Occipital lobe (tissue), 1 donor: ENCODE measurements at regions not wholly inside any gene's neighbourhood (a gene's known extent, or its start where the extent isn't known, plus 50 kb on each side); places are given as distances from the start of the nearest gene placed in this dataset.
"Not testable (repeated sequence)": the region's sequence is repeated elsewhere in the genome, so short reads cannot be mapped to it uniquely, and the experiment has no call there.

Source experiments
- DNase-seq: peaks from one replicate; lab custom pipeline; 2025; lab: John Stamatoyannopoulos, UW

DNA sequence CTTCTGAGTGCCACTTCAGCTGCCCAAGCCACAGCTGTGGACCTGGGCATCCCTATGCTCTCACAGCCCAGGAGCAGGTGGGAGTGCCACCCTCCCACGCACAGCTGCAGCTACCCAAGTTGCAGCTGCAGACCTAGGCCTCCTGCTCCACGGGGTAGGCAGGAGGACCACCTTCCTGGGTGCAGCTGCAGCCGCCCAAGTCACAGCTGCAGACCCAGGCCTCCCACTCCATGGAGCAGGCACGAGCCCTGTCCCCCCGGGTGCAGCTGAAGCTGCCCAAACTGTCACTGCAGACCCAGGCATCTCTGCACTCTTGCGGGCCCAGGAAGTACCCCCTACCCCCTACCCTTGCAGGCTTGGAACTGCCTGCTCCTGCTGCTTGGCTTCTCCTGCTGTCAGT, 260.2 kb downstream of the XPNPEP1 start:
- no peak for DNase-seq

DNA sequence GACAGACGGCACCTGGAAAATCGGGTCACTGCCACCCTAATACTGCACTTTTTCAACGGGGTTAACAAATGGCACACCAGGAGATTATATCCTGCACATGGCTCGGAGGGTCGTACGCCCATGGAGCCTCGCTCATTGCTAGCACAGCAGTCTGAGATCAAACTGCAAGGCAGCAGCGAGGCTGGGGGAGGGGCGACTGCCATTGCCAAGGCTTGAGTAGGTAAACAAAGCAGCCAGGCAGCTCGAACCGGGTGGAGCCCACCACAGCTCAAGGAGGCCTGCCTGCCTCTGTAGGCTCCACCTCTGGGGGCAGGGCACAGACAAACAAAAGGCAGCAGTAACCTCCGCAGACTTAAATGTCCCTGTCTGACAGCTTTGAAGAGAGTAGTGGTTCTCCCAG, 270.7 kb downstream of the XPNPEP1 start:
- DNase-seq, result not testable (repeated sequence)

GRCh38 chr10:109650228-109650627, 273.1 kb downstream of the XPNPEP1 start:
- DNase-seq, result no peak

DNA sequence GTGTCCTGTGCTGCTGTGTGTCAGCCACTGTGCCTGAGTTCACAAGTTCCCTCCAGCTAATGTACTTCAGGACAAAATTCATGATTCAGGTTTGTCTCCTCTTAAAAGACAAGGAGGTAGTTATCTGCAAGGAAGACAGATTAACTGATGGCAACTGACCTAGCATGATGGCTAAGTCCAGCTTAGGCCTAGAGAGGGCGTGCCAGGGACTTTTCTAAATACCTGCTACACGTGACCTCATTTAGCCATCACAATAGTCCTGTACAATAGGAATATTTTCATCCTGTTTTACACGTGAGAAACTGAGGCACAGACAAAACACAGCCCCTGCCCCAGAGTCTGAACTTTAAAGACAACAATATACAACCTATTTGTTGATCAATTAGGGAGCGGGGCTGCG, 275.7 kb downstream of the XPNPEP1 start:
- no peak for DNase-seq

GRCh38 chr10:109633846-109634245, 289.5 kb downstream of the XPNPEP1 start:
- DNase-seq, result no peak

DNA sequence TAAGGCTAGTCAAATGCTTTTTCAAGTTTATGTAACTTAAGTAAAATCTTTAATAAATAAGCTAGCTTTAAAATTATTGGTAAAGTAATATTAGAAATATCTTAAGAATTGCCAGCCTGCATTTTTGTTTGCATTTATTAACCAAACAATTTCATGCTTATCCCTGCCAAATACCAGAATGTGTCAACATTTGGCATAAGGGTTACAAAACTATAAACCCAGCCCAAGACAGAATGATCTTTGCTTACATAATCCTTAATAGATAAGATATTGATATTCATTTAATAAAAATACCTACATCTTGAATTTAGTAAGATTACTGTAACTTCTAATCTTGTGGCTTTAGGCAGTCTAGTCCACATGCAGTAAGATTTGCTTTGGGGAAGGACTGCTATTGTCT, 290.3 kb downstream of the XPNPEP1 start:
- not testable (repeated sequence) for DNase-seq

DNA sequence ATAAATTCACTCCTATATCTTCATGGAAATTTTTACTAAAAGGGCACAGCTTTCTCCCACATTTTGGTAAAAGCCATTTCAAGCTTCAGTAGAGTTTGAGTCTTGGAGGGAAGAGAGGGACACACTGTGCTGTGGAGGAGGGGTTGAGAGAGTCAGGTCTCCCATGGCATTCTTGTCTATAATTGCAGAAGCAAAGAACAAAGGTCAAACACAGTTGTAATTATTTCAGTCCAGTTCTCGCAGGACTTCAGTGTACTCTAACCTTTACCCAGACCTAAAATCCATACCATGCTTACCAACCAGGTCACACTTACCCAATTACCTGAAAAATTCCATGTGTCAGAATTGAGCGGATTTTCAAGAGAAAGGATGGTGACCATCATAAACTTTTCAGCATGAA, 298.4 kb downstream of the XPNPEP1 start:
- DNase-seq, result no peak

DNA sequence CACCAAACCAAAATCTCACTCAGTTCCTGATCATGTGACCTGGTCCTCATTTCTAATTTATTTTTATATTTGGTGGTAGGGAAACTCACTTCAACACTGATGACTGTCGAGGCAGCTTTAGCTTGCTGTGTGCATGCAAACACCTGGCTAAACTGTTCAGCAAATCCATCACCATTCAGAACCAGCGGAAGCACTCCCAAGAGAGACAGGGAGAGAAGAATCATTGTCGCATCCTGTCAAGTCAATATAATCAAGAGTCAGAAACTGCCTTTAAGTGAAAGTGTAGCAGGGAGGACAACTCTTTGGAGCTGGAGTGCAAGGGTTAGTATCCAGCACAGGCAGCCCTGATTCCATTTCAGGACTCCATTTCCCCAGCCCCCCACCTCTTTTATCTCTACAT, 300.7 kb downstream of the XPNPEP1 start:
- DNase-seq, result no peak

DNA sequence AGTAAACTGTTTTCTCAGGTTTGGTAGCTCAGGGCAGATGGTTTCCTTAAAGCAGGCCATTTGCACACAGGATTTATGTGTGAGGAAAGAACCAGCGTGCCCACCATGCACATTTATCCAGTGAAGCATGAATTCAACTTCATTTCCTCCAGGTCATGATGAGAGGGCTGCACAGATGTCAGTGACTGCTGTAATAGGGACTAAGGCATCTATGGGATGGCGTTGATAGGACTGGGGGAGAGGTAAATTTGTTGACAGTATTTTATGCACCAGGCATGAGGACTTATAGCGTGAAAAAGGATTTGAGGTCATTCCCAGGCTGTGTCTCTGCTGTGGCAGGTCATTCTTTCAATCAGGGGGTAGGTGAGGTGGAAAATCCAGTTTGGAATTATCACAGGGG, 302.9 kb downstream of the XPNPEP1 start:
- DNase-seq, result no peak

DNA sequence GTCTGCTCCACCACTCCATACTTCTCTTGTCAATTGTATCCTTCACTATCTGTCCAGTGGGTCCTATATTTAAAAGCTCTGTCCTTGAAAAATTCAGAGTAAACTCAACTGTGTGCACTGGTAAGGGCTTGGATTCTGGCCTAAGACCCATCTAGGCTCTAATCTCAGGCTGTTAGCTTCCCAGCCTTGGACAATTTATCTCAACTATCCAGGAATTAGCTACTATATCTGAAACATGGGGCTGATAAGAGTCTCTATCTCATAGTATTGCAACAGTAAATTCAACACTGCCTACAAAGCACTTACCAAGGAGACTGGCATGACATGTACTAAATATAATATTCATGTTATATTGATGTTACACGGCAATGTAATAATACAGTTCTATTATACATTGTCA, 303.4 kb downstream of the XPNPEP1 start:
- no peak for DNase-seq

GRCh38 chr10:109618748-109619147, 304.6 kb downstream of the XPNPEP1 start:
- DNase-seq, result no peak

DNA sequence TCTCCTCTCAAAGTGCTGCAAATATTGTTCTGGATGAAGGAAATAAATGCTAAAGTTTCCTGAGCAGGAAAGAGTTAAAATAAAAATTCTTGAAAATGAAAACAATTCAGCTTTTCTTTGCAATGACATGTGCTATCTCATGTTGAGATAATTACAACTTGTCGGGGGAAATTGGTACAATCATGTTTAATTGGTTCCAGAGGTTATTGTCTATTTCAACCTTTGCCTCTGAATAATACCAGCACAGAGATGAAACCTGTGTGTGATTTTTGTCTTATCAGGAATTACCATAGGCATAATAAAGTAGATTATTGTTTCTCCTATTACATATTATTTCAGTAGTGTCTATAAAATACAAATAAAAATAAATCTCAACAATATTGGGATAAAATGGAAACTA, 305.0 kb downstream of the XPNPEP1 start:
- no peak for DNase-seq

DNA sequence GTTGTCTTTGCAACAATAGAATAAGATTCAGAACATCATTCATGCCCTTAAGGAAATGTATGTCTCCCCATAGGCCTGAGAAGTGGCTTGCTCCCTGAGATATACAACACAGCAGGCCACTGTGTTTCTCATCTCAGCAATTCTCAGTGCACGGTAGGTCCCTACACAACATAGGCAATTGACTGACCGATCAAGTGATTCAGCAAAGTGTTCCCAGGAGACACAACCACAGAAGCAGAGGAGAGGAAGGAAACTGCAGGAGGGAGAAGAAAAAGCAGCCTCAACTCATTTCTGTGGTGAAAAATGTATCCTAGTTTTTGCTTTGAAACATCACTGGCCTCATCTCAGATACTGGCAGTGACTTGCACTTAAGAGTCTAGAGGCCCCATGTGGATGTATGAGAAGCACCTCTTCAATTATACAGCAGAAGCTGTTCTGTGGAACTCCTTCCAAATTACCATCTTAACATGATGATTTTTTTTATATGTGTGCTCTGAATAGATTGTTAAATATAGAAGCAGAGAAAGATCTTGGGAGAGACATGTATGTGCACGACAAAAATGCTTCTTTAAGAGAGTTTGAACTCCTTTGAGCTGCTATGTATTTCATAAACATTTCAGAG, 306.8 kb downstream of the XPNPEP1 start:
- no peak for DNase-seq

GRCh38 chr10:109595356-109595755, 328.0 kb downstream of the XPNPEP1 start:
- not testable (repeated sequence) for DNase-seq

- DNase-seq, result no peak
Observed at GRCh38 chr10:109593682-109594081, 329.6 kb downstream of the XPNPEP1 start.

- DNase-seq, result no peak
Observed at GRCh38 chr10:109592391-109592790, 330.9 kb downstream of the XPNPEP1 start.

DNA sequence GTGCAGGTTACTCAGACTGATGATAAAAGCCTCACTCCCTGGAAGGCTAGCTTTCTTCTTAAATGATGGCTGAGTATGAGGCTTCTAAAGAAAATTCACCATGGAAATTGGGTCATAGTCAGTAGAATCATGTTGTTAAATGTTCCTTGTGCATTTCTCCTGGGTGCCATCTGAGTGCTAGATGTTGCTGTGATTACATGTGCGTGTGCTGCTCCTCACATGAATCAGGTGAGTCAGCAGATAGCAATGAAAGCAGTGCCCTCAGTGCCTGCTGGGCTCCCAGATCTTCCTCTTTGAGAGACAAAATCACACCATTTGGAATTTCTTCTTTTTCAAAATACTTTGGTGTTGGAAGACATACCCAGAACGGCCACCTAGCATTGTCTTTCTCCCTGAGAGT, 331.7 kb downstream of the XPNPEP1 start:
- DNase-seq, result no peak

DNA sequence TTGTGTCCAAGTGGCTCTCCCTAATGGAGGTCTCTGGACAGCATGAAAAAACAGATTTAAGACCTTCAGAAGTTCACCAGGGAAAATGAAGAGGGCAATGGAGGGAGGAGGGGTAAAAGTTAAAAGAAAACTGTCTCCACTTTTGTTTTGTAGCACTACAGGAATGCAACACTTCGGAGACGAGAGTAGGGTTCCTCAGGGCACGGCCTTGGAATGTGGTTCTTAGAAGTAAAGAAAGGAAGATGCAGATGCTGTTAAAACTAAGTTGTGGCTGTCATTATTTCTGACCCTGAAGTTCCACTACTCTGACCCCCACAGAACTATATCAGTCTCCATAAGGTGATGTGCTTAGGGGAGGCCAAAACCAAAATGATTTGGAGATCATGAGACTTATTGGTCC, 335.1 kb downstream of the XPNPEP1 start:
- DNase-seq, result no peak

DNA sequence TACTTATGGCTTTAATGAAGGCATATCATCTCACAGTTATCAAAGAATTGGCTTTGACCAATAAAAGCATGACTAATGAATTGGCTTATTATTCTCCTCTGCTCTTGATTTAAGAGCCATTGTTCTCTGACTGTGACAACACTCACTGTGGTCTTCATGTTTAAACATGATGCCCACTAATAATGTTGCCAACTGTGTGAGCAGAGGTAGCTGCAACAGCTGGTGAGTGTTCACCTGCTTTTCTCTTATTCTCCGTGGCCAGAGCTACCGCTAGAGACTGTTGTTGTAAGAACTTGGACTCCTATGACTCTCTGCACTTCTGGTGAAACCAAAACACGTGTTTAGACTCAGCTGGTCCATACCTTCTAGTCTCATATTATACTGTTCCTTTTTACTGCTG, 335.9 kb downstream of the XPNPEP1 start:
- DNase-seq, result no peak

- no peak for DNase-seq
Observed at GRCh38 chr10:109556399-109556798, 366.9 kb downstream of the XPNPEP1 start.

GRCh38 chr10:109542050-109542603, 381.2 kb downstream of the XPNPEP1 start:
- DNase-seq, result not testable (repeated sequence)

- DNase-seq, result no peak
Observed at GRCh38 chr10:109534193-109534592, 389.1 kb downstream of the XPNPEP1 start.

- no peak for DNase-seq
Observed at GRCh38 chr10:109529258-109529657, 394.1 kb downstream of the XPNPEP1 start.

DNA sequence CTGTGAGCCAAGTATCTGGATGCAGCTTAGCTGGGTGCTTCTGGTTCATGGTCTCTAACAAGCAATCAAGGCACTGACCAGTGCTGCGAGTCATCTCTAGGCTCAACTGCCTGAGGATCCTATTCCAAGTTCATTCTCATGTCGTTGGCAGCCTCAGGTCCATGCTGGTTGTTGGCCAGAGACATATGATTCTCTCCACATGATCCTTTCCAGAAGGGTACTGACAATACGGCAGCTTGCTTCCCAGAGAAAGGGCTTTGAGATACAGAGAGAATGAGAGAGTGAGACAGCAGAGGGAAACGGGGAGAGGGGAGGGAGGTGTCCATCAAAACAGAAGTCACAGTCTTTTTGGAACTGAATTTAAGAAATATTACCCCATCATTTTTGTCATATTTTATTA, 405.6 kb downstream of the XPNPEP1 start:
- DNase-seq, result no peak
